PFSK-1 (cell line): ENCODE measurements at regions not wholly inside any gene's neighbourhood (a gene's known extent, or its start where the extent isn't known, plus 50 kb on each side); places are given as distances from the start of the nearest gene placed in this dataset.

Experiments used
- POLR2AphosphoS5 ChIP-seq: IDR thresholded peaks from 2 replicates; pipeline ENCODE4 v1.6.1; 2012; ENCODE audit warnings: low read depth, mild to moderate bottlenecking, control low read depth, low read length, moderate library complexity
- TAF1 ChIP-seq: IDR thresholded peaks from 2 replicates; pipeline ENCODE4 v1.6.1; 2012; ENCODE audit warnings: low read length, control low read depth, borderline replicate concordance; ENCODE audit not compliant: insufficient read depth

DNA sequence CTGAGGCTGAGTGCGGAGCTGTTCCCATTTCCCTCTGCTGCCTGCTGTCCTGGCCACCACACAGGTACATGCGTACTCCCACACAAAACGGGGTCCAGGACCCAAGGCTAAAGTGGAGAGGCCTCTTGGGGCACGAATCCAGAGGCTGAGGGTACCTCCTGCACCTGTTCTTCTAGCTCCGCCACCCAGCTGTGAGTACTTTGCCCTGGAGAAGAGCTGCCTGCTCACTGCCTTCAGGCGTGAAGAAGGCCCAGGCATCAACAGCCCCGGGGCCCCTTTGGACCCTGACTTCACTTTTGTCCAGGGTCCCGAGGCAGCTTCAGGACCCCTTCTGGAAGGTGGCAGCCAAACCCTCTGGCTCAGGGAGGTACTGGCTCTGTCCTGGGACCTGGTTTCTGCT lies 88.6 kb downstream of the HIF1AN start:
- TF ChIP-seq POLR2AphosphoS5: no peak
- no peak for TF ChIP-seq TAF1
